ENCODE measurements at regions not wholly inside any gene's neighbourhood (a gene's known extent, or its start where the extent isn't known, plus 50 kb on each side); places are given as distances from the start of the nearest gene placed in this dataset.

- TF ChIP-seq GATA3 (IDR thresholded peaks at IDR 0.05; ENCODE audit: low read depth, low read length) (no peak), GATA2 (IDR thresholded peaks at IDR 0.05; ENCODE audit: low read depth, low read length) (no peak)
Measured at GRCh38 chr15:26477044-26477443, 295.8 kb downstream of the GABRB3 start.

- TF ChIP-seq GATA2 (IDR thresholded peaks at IDR 0.05; ENCODE audit: low read depth, low read length) = no peak
- no peak for TF ChIP-seq GATA3 (IDR thresholded peaks at IDR 0.05; ENCODE audit: low read depth, low read length)
Measured at GRCh38 chr15:26475554-26475953, 297.3 kb downstream of the GABRB3 start.

- TF ChIP-seq GATA3 (IDR thresholded peaks at IDR 0.05; ENCODE audit: low read depth, low read length) = no peak
- TF ChIP-seq GATA2 (IDR thresholded peaks at IDR 0.05; ENCODE audit: low read depth, low read length) = no peak
Measured at GRCh38 chr15:26472661-26473060, 300.2 kb downstream of the GABRB3 start.

- TF ChIP-seq GATA3 (IDR thresholded peaks at IDR 0.05; ENCODE audit: low read depth, low read length) (no peak), GATA2 (IDR thresholded peaks at IDR 0.05; ENCODE audit: low read depth, low read length) (no peak)
Measured at GRCh38 chr15:26461847-26462608, 310.8 kb downstream of the GABRB3 start.

GRCh38 chr15:26460165-26460564 is 312.7 kb downstream of the GABRB3 start:
- TF ChIP-seq GATA2 (IDR thresholded peaks at IDR 0.05; ENCODE audit: low read depth, low read length) = no peak
- TF ChIP-seq GATA3 (IDR thresholded peaks at IDR 0.05; ENCODE audit: low read depth, low read length) = no peak

- TF ChIP-seq GATA3 (IDR thresholded peaks at IDR 0.05; ENCODE audit: low read depth, low read length) = no peak
- no peak for TF ChIP-seq GATA2 (IDR thresholded peaks at IDR 0.05; ENCODE audit: low read depth, low read length)
Measured at GRCh38 chr15:26455828-26456227, 317.0 kb downstream of the GABRB3 start.

GRCh38 chr15:26453914-26454313 is 319.0 kb downstream of the GABRB3 start:
- TF ChIP-seq GATA2 (IDR thresholded peaks at IDR 0.05; ENCODE audit: low read depth, low read length) (no peak), GATA3 (IDR thresholded peaks at IDR 0.05; ENCODE audit: low read depth, low read length) (no peak)

- TF ChIP-seq GATA2 (IDR thresholded peaks at IDR 0.05; ENCODE audit: low read depth, low read length) (no peak), GATA3 (IDR thresholded peaks at IDR 0.05; ENCODE audit: low read depth, low read length) (no peak)
Measured at GRCh38 chr15:26451995-26452394, 320.9 kb downstream of the GABRB3 start.

GRCh38 chr15:26449291-26449690 is 323.6 kb downstream of the GABRB3 start:
- TF ChIP-seq GATA3 (IDR thresholded peaks at IDR 0.05; ENCODE audit: low read depth, low read length) (no peak), GATA2 (IDR thresholded peaks at IDR 0.05; ENCODE audit: low read depth, low read length) (no peak)

GRCh38 chr15:26443321-26443720 is 329.5 kb downstream of the GABRB3 start:
- TF ChIP-seq GATA3 (IDR thresholded peaks at IDR 0.05; ENCODE audit: low read depth, low read length) (no peak), GATA2 (IDR thresholded peaks at IDR 0.05; ENCODE audit: low read depth, low read length) (no peak)

GRCh38 chr15:26442680-26443079 is 330.2 kb downstream of the GABRB3 start:
- TF ChIP-seq GATA3 (IDR thresholded peaks at IDR 0.05; ENCODE audit: low read depth, low read length) = no peak
- no peak for TF ChIP-seq GATA2 (IDR thresholded peaks at IDR 0.05; ENCODE audit: low read depth, low read length)

- TF ChIP-seq GATA2 (IDR thresholded peaks at IDR 0.05; ENCODE audit: low read depth, low read length) (no peak), GATA3 (IDR thresholded peaks at IDR 0.05; ENCODE audit: low read depth, low read length) (no peak)
Measured at GRCh38 chr15:26439681-26440080, 333.2 kb downstream of the GABRB3 start.

GRCh38 chr15:26438718-26439117 is 334.1 kb downstream of the GABRB3 start:
- TF ChIP-seq GATA3 (IDR thresholded peaks at IDR 0.05; ENCODE audit: low read depth, low read length) (no peak), GATA2 (IDR thresholded peaks at IDR 0.05; ENCODE audit: low read depth, low read length) (no peak)

GRCh38 chr15:26438316-26438715 is 334.6 kb downstream of the GABRB3 start:
- TF ChIP-seq GATA2 (IDR thresholded peaks at IDR 0.05; ENCODE audit: low read depth, low read length) = no peak
- TF ChIP-seq GATA3 (IDR thresholded peaks at IDR 0.05; ENCODE audit: low read depth, low read length) = no peak

GRCh38 chr15:26433818-26434217 is 339.0 kb downstream of the GABRB3 start:
- TF ChIP-seq GATA3 (IDR thresholded peaks at IDR 0.05; ENCODE audit: low read depth, low read length) (no peak), GATA2 (IDR thresholded peaks at IDR 0.05; ENCODE audit: low read depth, low read length) (no peak)

Measured in SH-SY5Y (cell line).